CD14-positive monocyte (primary cell): ENCODE measurements at regions not wholly inside any gene's neighbourhood (a gene's known extent, or its start where the extent isn't known, plus 50 kb on each side); places are given as distances from the start of the nearest gene placed in this dataset.

Source experiments
- DNase-seq, 3 donors: peaks; one replicate each; pipeline ENCODE4 v3.0.0-alpha.2; 2011 to 2022
- H2AFZ ChIP-seq: 2 replicates; pipeline ENCODE4 v1.6.0; 2012; ENCODE audit warnings: mild to moderate bottlenecking, low read depth, low read length, inconsistent platforms; ENCODE audit not compliant: insufficient read depth, poor library complexity, severe bottlenecking
- H3K27ac ChIP-seq, 2 donors: 1 replicate in 1 of 2; 2 replicates in 1 of 2; pipeline ENCODE4 v1.5.1; 2012 to 2013; ENCODE audit warnings: low read length in 2 of 2, control low read depth in 1 of 2, inconsistent platforms in 1 of 2, low read depth in 1 of 2, mild to moderate bottlenecking in 1 of 2
- H3K27me3 ChIP-seq, 2 donors: one replicate each; pipeline versions ENCODE4 v1.6.0 to v1.6.1; 2011 to 2013; ENCODE audit warnings: low read length in 2 of 2; ENCODE audit not compliant: control insufficient read depth in 2 of 2, insufficient read depth in 2 of 2
- H3K36me3 ChIP-seq, 2 donors: replicated peaks in 1 of 2; 1 replicate in 1 of 2; 2 replicates in 1 of 2; pipeline versions ENCODE4 v1.5.1 to v1.6.1; 2012 to 2013; ENCODE audit warnings: low read length in 2 of 2, control low read depth in 1 of 2, inconsistent platforms in 1 of 2, mild to moderate bottlenecking in 1 of 2; ENCODE audit not compliant: insufficient read depth in 2 of 2, control insufficient read depth in 1 of 2
- H3K4me1 ChIP-seq, 2 donors: 1 replicate in 1 of 2; 2 replicates in 1 of 2; pipeline versions ENCODE4 v1.5.1 to v1.6.1; 2012 to 2013; ENCODE audit warnings: low read length in 2 of 2, control low read depth in 1 of 2, inconsistent platforms in 1 of 2, mild to moderate bottlenecking in 1 of 2, moderate library complexity in 1 of 2; ENCODE audit not compliant: insufficient read depth in 2 of 2, control insufficient read depth in 1 of 2
- H3K4me2 ChIP-seq: replicated peaks from 2 replicates; pipeline ENCODE3; 2012; ENCODE audit warnings: low read length, moderate library complexity, mild to moderate bottlenecking; ENCODE audit not compliant: poor library complexity, severe bottlenecking; ENCODE audit errors: extremely low read depth
- H3K4me3 ChIP-seq, 3 experiments: fragments of 200-600 bp in 1 of 3; sonication (generic) in 1 of 3; replicated peaks in 1 of 3; 1 replicate in 2 of 3; 2 replicates in 1 of 3; pipeline ENCODE4 v1.5.1; 2011 to 2013; ENCODE audit warnings: low read length in 3 of 3, mild to moderate bottlenecking in 3 of 3, control low read depth in 2 of 3, low read depth in 2 of 3, inconsistent platforms in 1 of 3, moderate library complexity in 1 of 3
- H3K79me2 ChIP-seq: 2 replicates; pipeline ENCODE4 v1.6.0; 2012; ENCODE audit warnings: mild to moderate bottlenecking, control low read depth, inconsistent platforms, low read length, moderate library complexity; ENCODE audit not compliant: insufficient read depth
- H3K9ac ChIP-seq: 2 replicates; pipeline ENCODE4 v1.6.0; 2017; ENCODE audit warnings: low read length, mild to moderate bottlenecking; ENCODE audit not compliant: insufficient read depth, poor library complexity, severe bottlenecking
- H3K9me3 ChIP-seq, 2 donors: replicated peaks in 1 of 2; 1 replicate in 1 of 2; 2 replicates in 1 of 2; pipeline versions ENCODE4 v1.5.1 to v1.6.1; 2012 to 2013; ENCODE audit warnings: low read length in 2 of 2, control low read depth in 1 of 2; ENCODE audit not compliant: control insufficient read depth in 1 of 2, insufficient read depth in 1 of 2
- H4K20me1 ChIP-seq: 2 replicates; pipeline ENCODE4 v1.6.0; 2012; ENCODE audit warnings: mild to moderate bottlenecking, low read length, control low read depth, moderate library complexity; ENCODE audit not compliant: insufficient read depth
- H3K27ac Mint-ChIP-seq, 7 donors: one replicate each; pipeline ENCODE4 v1.8.0; 2020; ENCODE audit warnings: mild to moderate bottlenecking in 7 of 7, mixed read lengths in 7 of 7, moderate library complexity in 6 of 7, inconsistent platforms in 2 of 7
- H3K27me3 Mint-ChIP-seq, 3 donors: one replicate each; pipeline ENCODE4 v1.8.0; 2021 to 2022; ENCODE audit warnings: low read depth in 3 of 3, mild to moderate bottlenecking in 3 of 3, mixed read lengths in 3 of 3, moderate library complexity in 3 of 3, inconsistent platforms in 1 of 3
- H3K36me3 Mint-ChIP-seq, 2 donors: one replicate each; pipeline ENCODE4 v1.8.0; 2020; ENCODE audit warnings: mixed read lengths in 2 of 2, inconsistent platforms in 1 of 2, mild to moderate bottlenecking in 1 of 2
- H3K4me1 Mint-ChIP-seq: one replicate; pipeline ENCODE4 v1.8.0; 2020; ENCODE audit warnings: mild to moderate bottlenecking, mixed read lengths
- H3K4me3 Mint-ChIP-seq, 2 donors: one replicate each; pipeline ENCODE4 v1.8.0; 2020; ENCODE audit warnings: mild to moderate bottlenecking in 2 of 2, mixed read lengths in 2 of 2, moderate library complexity in 1 of 2
- H3K9me3 Mint-ChIP-seq, 7 donors: one replicate each; pipeline ENCODE4 v1.8.0; 2020 to 2022; ENCODE audit warnings: mixed read lengths in 7 of 7, mild to moderate bottlenecking in 6 of 7, moderate library complexity in 6 of 7, inconsistent platforms in 2 of 7
- WGBS: methylation state at CpG from one replicate; pipeline ENCODE4 v1.1.5; 2013; ENCODE audit warnings: missing lambda C conversion rate; ENCODE audit not compliant: insufficient coverage; 5-methylcytosine and 5-hydroxymethylcytosine counted together
- intact Hi-C, 2 donors: fragments of 100-400 bp; cut with micrococcal nuclease; formaldehyde crosslinking; loops; one replicate each; pipeline versions ENCODE4 v1.15.0 to v1.15.1; 2023
- TF ChIP-seq, protein P1 (sequence below): fragments of 200-600 bp; IDR thresholded peaks from one replicate; pipeline ENCODE4 v1.8.0; 2022; ENCODE audit warnings: antibody characterized with exemption, mild to moderate bottlenecking

GRCh38 chr10:56470701-56471100 is 109.6 kb upstream of the ZWINT start:
- H3K27me3 ChIP-seq = no peaks in the 10 kb centered on the region

DNA sequence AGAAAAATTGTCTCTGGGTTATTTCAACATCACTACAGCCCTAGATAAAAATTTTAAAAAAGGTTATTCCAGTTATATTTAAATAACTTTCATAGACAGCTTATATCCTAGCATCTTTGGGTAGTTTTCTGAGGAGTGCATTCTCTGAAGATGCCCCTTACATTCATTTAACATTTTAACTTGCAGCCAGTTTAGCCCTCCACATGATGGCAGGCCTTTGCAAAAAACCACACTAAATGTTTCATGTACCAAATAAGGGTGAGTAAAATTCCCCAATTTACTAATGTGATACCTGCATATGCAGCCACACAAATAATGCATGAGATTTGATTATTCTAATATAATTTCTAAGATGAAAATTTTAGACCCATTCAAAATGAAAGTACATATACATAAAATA is 108.4 kb upstream of the ZWINT start:
- TF ChIP-seq, protein P1, sequence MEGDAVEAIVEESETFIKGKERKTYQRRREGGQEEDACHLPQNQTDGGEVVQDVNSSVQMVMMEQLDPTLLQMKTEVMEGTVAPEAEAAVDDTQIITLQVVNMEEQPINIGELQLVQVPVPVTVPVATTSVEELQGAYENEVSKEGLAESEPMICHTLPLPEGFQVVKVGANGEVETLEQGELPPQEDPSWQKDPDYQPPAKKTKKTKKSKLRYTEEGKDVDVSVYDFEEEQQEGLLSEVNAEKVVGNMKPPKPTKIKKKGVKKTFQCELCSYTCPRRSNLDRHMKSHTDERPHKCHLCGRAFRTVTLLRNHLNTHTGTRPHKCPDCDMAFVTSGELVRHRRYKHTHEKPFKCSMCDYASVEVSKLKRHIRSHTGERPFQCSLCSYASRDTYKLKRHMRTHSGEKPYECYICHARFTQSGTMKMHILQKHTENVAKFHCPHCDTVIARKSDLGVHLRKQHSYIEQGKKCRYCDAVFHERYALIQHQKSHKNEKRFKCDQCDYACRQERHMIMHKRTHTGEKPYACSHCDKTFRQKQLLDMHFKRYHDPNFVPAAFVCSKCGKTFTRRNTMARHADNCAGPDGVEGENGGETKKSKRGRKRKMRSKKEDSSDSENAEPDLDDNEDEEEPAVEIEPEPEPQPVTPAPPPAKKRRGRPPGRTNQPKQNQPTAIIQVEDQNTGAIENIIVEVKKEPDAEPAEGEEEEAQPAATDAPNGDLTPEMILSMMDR = no peak
- no peaks in the 10 kb centered on the region for H3K4me1 ChIP-seq
- no peaks in the 10 kb centered on the region for H4K20me1 ChIP-seq
- no peaks in the 10 kb centered on the region for H3K79me2 ChIP-seq
- H3K27me3 ChIP-seq = no peaks in the 10 kb centered on the region
- H3K27ac Mint-ChIP-seq = no peak overlapping the region
- no peaks in the 10 kb centered on the region for H3K27me3 Mint-ChIP-seq
- peaks cover 0 to 12% (median 5%) of the 10 kb centered on the region in 7 donors for H3K9me3 Mint-ChIP-seq
- no peak overlapping the region for H3K27ac ChIP-seq
- H3K9me3 ChIP-seq = peaks cover 9 to 11% of the 10 kb centered on the region in 2 donors
- no peak overlapping the region for H3K4me2 ChIP-seq
- no peak overlapping the region for H3K9ac ChIP-seq
- H3K36me3 Mint-ChIP-seq = no peaks in the 10 kb centered on the region
- DNase-seq = no peak
- intact Hi-C loops = no loop called here
- no peaks in the 10 kb centered on the region for H3K4me1 Mint-ChIP-seq
- no peak overlapping the region for H3K4me3 Mint-ChIP-seq
- no peak overlapping the region for H2AFZ ChIP-seq
- H3K4me3 ChIP-seq = no peak overlapping the region
- no peaks in the 10 kb centered on the region for H3K36me3 ChIP-seq

More at GRCh38 chr10:56470701-56471100, 109.6 kb upstream of the ZWINT start:
- Histone ChIP-seq H4K20me1 (no peaks in the 10 kb centered on the region), H3K9ac (no peak overlapping the region), H3K4me2 (no peak overlapping the region), H3K4me3 (no peak overlapping the region), H3K9me3 (peaks cover 6 to 8% of the 10 kb centered on the region in 2 donors), H3K79me2 (no peaks in the 10 kb centered on the region), H3K27ac (no peak overlapping the region), H3K36me3 (no peaks in the 10 kb centered on the region), H2AFZ (no peak overlapping the region), H3K4me1 (no peaks in the 10 kb centered on the region)
- Mint-ChIP-seq H3K27me3 (no peaks in the 10 kb centered on the region), H3K4me3 (no peak overlapping the region), H3K4me1 (no peaks in the 10 kb centered on the region), H3K36me3 (no peaks in the 10 kb centered on the region), H3K27ac (no peak overlapping the region), H3K9me3 (peaks cover 0 to 6% (median 2%) of the 10 kb centered on the region in 7 donors)
- intact Hi-C loops = no loop called here
- no peak for DNase-seq
- no CpG with 5 or more reads among the region's 1 CpG for WGBS
- TF ChIP-seq, protein P1 = no peak
